GM19467 (cell line): ENCODE measurements at regions not wholly inside any gene's neighbourhood (a gene's known extent, or its start where the extent isn't known, plus 50 kb on each side); places are given as distances from the start of the nearest gene placed in this dataset.
"Not testable (repeated sequence)": the region's sequence is repeated elsewhere in the genome, so short reads cannot be mapped to it uniquely, and the experiment has no call there.

Experiments
- ATAC-seq: cut with Tn5 transposase; IDR thresholded peaks from one replicate; pipeline ENCODE4 v1.9.1; 2021; ENCODE audit warnings: mild to moderate bottlenecking, moderate library complexity; ENCODE audit not compliant: unreplicated experiment

- no peak for ATAC-seq
Observed at GRCh38 chr6:18586133-18586532, 199.0 kb downstream of the RNF144B start.

GRCh38 chr6:18595774-18596530 lies 208.8 kb downstream of the RNF144B start:
- peak; percentile 68 for ATAC-seq

GRCh38 chr6:18596531-18596835 lies 209.3 kb downstream of the RNF144B start:
- peak; percentile 20 for ATAC-seq

GRCh38 chr6:18598551-18599264 lies 211.6 kb downstream of the RNF144B start:
- no peak for ATAC-seq

GRCh38 chr6:18600255-18600654 lies 213.1 kb downstream of the RNF144B start:
- no peak for ATAC-seq

GRCh38 chr6:18601516-18602020 lies 214.4 kb downstream of the RNF144B start:
- ATAC-seq, result no peak

GRCh38 chr6:18602931-18603330 lies 215.8 kb downstream of the RNF144B start:
- ATAC-seq, result no peak

- no peak for ATAC-seq
Observed at GRCh38 chr6:18603361-18603760, 216.2 kb downstream of the RNF144B start.

GRCh38 chr6:18605841-18606240 lies 218.7 kb downstream of the RNF144B start:
- no peak for ATAC-seq

- ATAC-seq, result no peak
Observed at GRCh38 chr6:18609715-18610114, 222.6 kb downstream of the RNF144B start.

GRCh38 chr6:18613319-18613925 lies 226.3 kb downstream of the RNF144B start:
- no peak for ATAC-seq

GRCh38 chr6:18629571-18629970 lies 242.4 kb downstream of the RNF144B start:
- ATAC-seq, result no peak

- no peak for ATAC-seq
Observed at GRCh38 chr6:18632670-18633410, 245.7 kb downstream of the RNF144B start.

- no peak for ATAC-seq
Observed at GRCh38 chr6:18634912-18635311, 247.8 kb downstream of the RNF144B start.

- ATAC-seq, result no peak
Observed at GRCh38 chr6:18640134-18640533, 253.0 kb downstream of the RNF144B start.

- no peak for ATAC-seq
Observed at GRCh38 chr6:18640754-18641153, 253.6 kb downstream of the RNF144B start.

GRCh38 chr6:18654821-18655220 lies 267.7 kb downstream of the RNF144B start:
- ATAC-seq, result no peak

- ATAC-seq, result no peak
Observed at GRCh38 chr6:18656506-18656905, 269.4 kb downstream of the RNF144B start.

GRCh38 chr6:18659994-18660393 lies 272.8 kb downstream of the RNF144B start:
- not testable (repeated sequence) for ATAC-seq

- ATAC-seq, result no peak
Observed at GRCh38 chr6:18663011-18663410, 275.9 kb downstream of the RNF144B start.

GRCh38 chr6:18664401-18664800 lies 277.3 kb downstream of the RNF144B start:
- no peak for ATAC-seq
